ENCODE measurements at regions not wholly inside any gene's neighbourhood (a gene's known extent, or its start where the extent isn't known, plus 50 kb on each side); places are given as distances from the start of the nearest gene placed in this dataset.

GRCh38 chrX:103911236-103911635 lies 51.2 kb upstream of the TMSB15B start:
- Histone ChIP-seq H3K27ac (ENCODE audit: extremely low read depth, low read depth, low read length) (no peak overlapping the region), H3K9me3 (ENCODE audit: control insufficient read depth, insufficient read depth, low read depth, low read length) (no peaks in the 10 kb centered on the region; the same call in 1 of the 2 replicates), H3K4me1 (ENCODE audit: control insufficient read depth, insufficient read depth, low read length) (no peaks in the 10 kb centered on the region), H3K36me3 (ENCODE audit: control insufficient read depth in 2 of 2, insufficient read depth in 1 of 2, low read length in 2 of 2) (no peaks in the 10 kb centered on the region), H3K4me3 (ENCODE audit: low read depth, low read length) (no peak overlapping the region)
- TF ChIP-seq BCL11B (tag by site-specific recombination; IDR thresholded peaks at IDR 0.05; ENCODE audit: low read depth), result no peak
- CTCF ChIA-PET, result no interaction called here
- POLR2A ChIA-PET, result no interaction called here

- ChIA-PET POLR2A (no interaction called here), CTCF (no interaction called here)
- H3K27ac ChIP-seq (ENCODE audit: extremely low read depth, low read depth, low read length), result no peak overlapping the region
- no peak for TF ChIP-seq ZNF112 (tag by site-specific recombination; IDR thresholded peaks at IDR 0.05)
- TF ChIP-seq ZNF280C (tag by site-specific recombination; IDR thresholded peaks at IDR 0.05), result no peak
- no peak for TF ChIP-seq ZNF155 (tag by site-specific recombination; IDR thresholded peaks at IDR 0.05)
- TF ChIP-seq OVOL3 (tag by site-specific recombination; IDR thresholded peaks at IDR 0.05), result no peak
- no peak for TF ChIP-seq ATF2 (tag by site-specific recombination; IDR thresholded peaks at IDR 0.05; ENCODE audit: low read depth)
- TF ChIP-seq SP2 (tag by site-specific recombination; IDR thresholded peaks at IDR 0.05), result no peak
- no peak for TF ChIP-seq ZNF292 (tag by site-specific recombination; IDR thresholded peaks at IDR 0.05; ENCODE audit: borderline replicate concordance, low read depth)
- TF ChIP-seq ZNF626 (tag by site-specific recombination; IDR thresholded peaks at IDR 0.05), result no peak
- TF ChIP-seq ZNF792 (tag by site-specific recombination; IDR thresholded peaks at IDR 0.05), result no peak
- no peak for TF ChIP-seq ZNF558 (tag by site-specific recombination; IDR thresholded peaks at IDR 0.05)
- TF ChIP-seq ZBTB20 (tag by site-specific recombination; IDR thresholded peaks at IDR 0.05), result no peak
- TF ChIP-seq ZNF114 (tag by site-specific recombination; IDR thresholded peaks at IDR 0.05), result no peak
- TF ChIP-seq ZBTB21 (tag by site-specific recombination; IDR thresholded peaks at IDR 0.05), result no peak
- no peak for TF ChIP-seq KLF9 (tag by site-specific recombination; IDR thresholded peaks at IDR 0.05; ENCODE audit: low read depth)
- no peak for TF ChIP-seq BCL11A (tag by site-specific recombination; IDR thresholded peaks at IDR 0.05; ENCODE audit: low read depth)
- TF ChIP-seq ZNF561 (tag by site-specific recombination; IDR thresholded peaks at IDR 0.05; ENCODE audit: borderline replicate concordance), result no peak
- TF ChIP-seq AEBP2 (tag by site-specific recombination; IDR thresholded peaks at IDR 0.05; ENCODE audit: borderline replicate concordance), result no peak
- TF ChIP-seq SETDB1 (IDR thresholded peaks at IDR 0.05; ENCODE audit: insufficient read length, low read length), result no peak
- no peak for TF ChIP-seq ZNF266 (tag by site-specific recombination; IDR thresholded peaks at IDR 0.05; ENCODE audit: low read depth)
- no peaks in the 10 kb centered on the region; the same call in 1 of the 2 replicates for H3K9me3 ChIP-seq (ENCODE audit: control insufficient read depth, insufficient read depth, low read depth, low read length)
- no peak overlapping the region for H3K4me3 ChIP-seq (ENCODE audit: low read depth, low read length)
- no peaks in the 10 kb centered on the region for H3K4me1 ChIP-seq (ENCODE audit: control insufficient read depth, insufficient read depth, low read length)
- no peaks in the 10 kb centered on the region for H3K36me3 ChIP-seq (ENCODE audit: control insufficient read depth in 2 of 2, insufficient read depth in 1 of 2, low read length in 2 of 2)
Observed at GRCh38 chrX:103910430-103910829, 52.0 kb upstream of the TMSB15B start.

All from HEK293 (cell line).